Tongue (tissue), 1 donor: ENCODE measurements at regions not wholly inside any gene's neighbourhood (a gene's known extent, or its start where the extent isn't known, plus 50 kb on each side); places are given as distances from the start of the nearest gene placed in this dataset.

Experiments
- DNase-seq: peaks from one replicate; pipeline ENCODE4 v3.0.0-alpha.2; 2015

- no peak for DNase-seq
These were observed 101.9 kb upstream of the NPTX2 start for GRCh38 chr7:98515201-98515600.

GRCh38 chr7:98514211-98515031, 102.7 kb upstream of the NPTX2 start:
- no peak for DNase-seq

- no peak for DNase-seq
These were observed 105.9 kb upstream of the NPTX2 start for GRCh38 chr7:98511175-98511574.

GRCh38 chr7:98509836-98510235, 107.2 kb upstream of the NPTX2 start:
- DNase-seq: no peak

GRCh38 chr7:98506471-98506870, 105.6 kb upstream of the BAIAP2L1 start:
- no peak for DNase-seq

- no peak for DNase-seq
These were observed 99.9 kb upstream of the BAIAP2L1 start for GRCh38 chr7:98500764-98501163.

GRCh38 chr7:98496618-98497017, 95.7 kb upstream of the BAIAP2L1 start:
- DNase-seq: no peak

GRCh38 chr7:98495200-98495955, 94.5 kb upstream of the BAIAP2L1 start:
- no peak for DNase-seq

- no peak for DNase-seq
These were observed 92.3 kb upstream of the BAIAP2L1 start for GRCh38 chr7:98493030-98493778.

GRCh38 chr7:98488167-98488566, 87.3 kb upstream of the BAIAP2L1 start:
- DNase-seq: no peak

- DNase-seq: no peak
These were observed 83.2 kb upstream of the BAIAP2L1 start for GRCh38 chr7:98483964-98484545.

- no peak for DNase-seq
These were observed 82.5 kb upstream of the BAIAP2L1 start for GRCh38 chr7:98483276-98483963.

- no peak for DNase-seq
These were observed 78.4 kb upstream of the BAIAP2L1 start for GRCh38 chr7:98479318-98479717.

GRCh38 chr7:98475352-98475751, 74.5 kb upstream of the BAIAP2L1 start:
- no peak for DNase-seq

GRCh38 chr7:98474558-98474957, 73.7 kb upstream of the BAIAP2L1 start:
- DNase-seq: no peak

- DNase-seq: peak; percentile 22
These were observed 71.6 kb upstream of the BAIAP2L1 start for GRCh38 chr7:98472521-98472954.

- peak; percentile 30 for DNase-seq
These were observed 69.8 kb upstream of the BAIAP2L1 start for GRCh38 chr7:98470485-98471240.

GRCh38 chr7:98469088-98469487, 68.2 kb upstream of the BAIAP2L1 start:
- DNase-seq: no peak

- DNase-seq: no peak
These were observed 66.9 kb upstream of the BAIAP2L1 start for GRCh38 chr7:98467570-98468312.

GRCh38 chr7:98465022-98465421, 64.1 kb upstream of the BAIAP2L1 start:
- DNase-seq: no peak
